GM19452 (cell line): ENCODE measurements at regions not wholly inside any gene's neighbourhood (a gene's known extent, or its start where the extent isn't known, plus 50 kb on each side); places are given as distances from the start of the nearest gene placed in this dataset.

Experiments
- ATAC-seq: cut with Tn5 transposase; IDR thresholded peaks from one replicate; pipeline ENCODE4 v1.9.1; 2021; ENCODE audit not compliant: unreplicated experiment

- no peak for ATAC-seq
Observed at GRCh38 chr3:161794551-161794950, 297.9 kb downstream of the OTOL1 start.

GRCh38 chr3:161796312-161796711, 299.7 kb downstream of the OTOL1 start:
- no peak for ATAC-seq

GRCh38 chr3:161796780-161797179, 300.2 kb downstream of the OTOL1 start:
- no peak for ATAC-seq

GRCh38 chr3:161798016-161798415, 301.4 kb downstream of the OTOL1 start:
- ATAC-seq: no peak

GRCh38 chr3:161800985-161801559, 304.5 kb downstream of the OTOL1 start:
- ATAC-seq: no peak

GRCh38 chr3:161818106-161818505, 321.5 kb downstream of the OTOL1 start:
- no peak for ATAC-seq

GRCh38 chr3:161821591-161821990, 325.0 kb downstream of the OTOL1 start:
- ATAC-seq: no peak

GRCh38 chr3:161822291-161822690, 325.7 kb downstream of the OTOL1 start:
- no peak for ATAC-seq

- ATAC-seq: no peak
Observed at GRCh38 chr3:161823910-161824309, 327.3 kb downstream of the OTOL1 start.

- no peak for ATAC-seq
Observed at GRCh38 chr3:161838021-161838420, 341.4 kb downstream of the OTOL1 start.

- no peak for ATAC-seq
Observed at GRCh38 chr3:161848376-161848775, 351.8 kb downstream of the OTOL1 start.

- ATAC-seq: peak; percentile 87
Observed at GRCh38 chr3:161851941-161852566, 355.4 kb downstream of the OTOL1 start.

- no peak for ATAC-seq
Observed at GRCh38 chr3:161852744-161853143, 356.1 kb downstream of the OTOL1 start.

GRCh38 chr3:161854232-161854771, 357.7 kb downstream of the OTOL1 start:
- no peak for ATAC-seq

GRCh38 chr3:161859057-161859456, 362.4 kb downstream of the OTOL1 start:
- no peak for ATAC-seq

GRCh38 chr3:161859865-161860450, 363.4 kb downstream of the OTOL1 start:
- no peak for ATAC-seq

GRCh38 chr3:161863775-161864174, 367.2 kb downstream of the OTOL1 start:
- ATAC-seq: no peak

GRCh38 chr3:161866176-161866575, 369.6 kb downstream of the OTOL1 start:
- ATAC-seq: no peak

- no peak for ATAC-seq
Observed at GRCh38 chr3:161875483-161875882, 378.9 kb downstream of the OTOL1 start.

GRCh38 chr3:161879470-161879869, 382.9 kb downstream of the OTOL1 start:
- ATAC-seq: no peak

GRCh38 chr3:161884830-161885229, 388.2 kb downstream of the OTOL1 start:
- ATAC-seq: no peak

GRCh38 chr3:161890147-161890625, 393.6 kb downstream of the OTOL1 start:
- ATAC-seq: no peak
